Esophagus squamous epithelium (tissue), 4 donors: ENCODE measurements at regions not wholly inside any gene's neighbourhood (a gene's known extent, or its start where the extent isn't known, plus 50 kb on each side); places are given as distances from the start of the nearest gene placed in this dataset.

ENCODE experiments used
- POLR2A ChIP-seq, 4 donors: fragments of 450-650 bp; IDR thresholded peaks; one replicate each; pipeline ENCODE4 v1.6.1; 2017; ENCODE audit warnings: antibody characterized with exemption in 4 of 4, mild to moderate bottlenecking in 4 of 4, moderate library complexity in 3 of 4
- TF ChIP-seq, protein P1 (sequence below), 6 experiments: fragments of 450-650 bp in 4 of 6; fragments of 200-600 bp in 2 of 6; sonication (generic) in 2 of 6; IDR thresholded peaks; one replicate each; pipeline ENCODE4 v1.5.1; 2016 to 2019; ENCODE audit warnings: antibody characterized with exemption in 6 of 6, mild to moderate bottlenecking in 4 of 6, moderate library complexity in 4 of 6

DNA sequence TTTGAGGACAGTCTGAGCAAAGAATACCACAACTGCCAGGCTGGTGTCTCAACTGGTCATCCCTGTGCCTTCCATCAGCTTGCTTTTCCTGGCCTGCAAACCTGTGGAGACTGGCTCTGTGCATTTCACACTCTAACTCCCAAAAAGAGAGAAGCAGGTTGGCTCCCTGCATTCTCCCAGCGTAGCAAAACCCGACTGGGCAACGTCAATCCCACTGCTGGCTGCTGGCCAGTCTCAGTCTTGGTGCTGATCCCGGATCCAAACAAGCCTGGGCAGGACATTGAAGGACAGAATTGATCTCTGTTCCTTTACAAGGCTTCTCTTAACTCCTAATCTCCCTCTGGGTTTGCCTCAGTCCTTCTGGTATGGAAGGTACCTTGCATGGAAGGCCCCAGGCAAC is 65.4 kb downstream of the FZD10 start:
- TF ChIP-seq, protein P1, sequence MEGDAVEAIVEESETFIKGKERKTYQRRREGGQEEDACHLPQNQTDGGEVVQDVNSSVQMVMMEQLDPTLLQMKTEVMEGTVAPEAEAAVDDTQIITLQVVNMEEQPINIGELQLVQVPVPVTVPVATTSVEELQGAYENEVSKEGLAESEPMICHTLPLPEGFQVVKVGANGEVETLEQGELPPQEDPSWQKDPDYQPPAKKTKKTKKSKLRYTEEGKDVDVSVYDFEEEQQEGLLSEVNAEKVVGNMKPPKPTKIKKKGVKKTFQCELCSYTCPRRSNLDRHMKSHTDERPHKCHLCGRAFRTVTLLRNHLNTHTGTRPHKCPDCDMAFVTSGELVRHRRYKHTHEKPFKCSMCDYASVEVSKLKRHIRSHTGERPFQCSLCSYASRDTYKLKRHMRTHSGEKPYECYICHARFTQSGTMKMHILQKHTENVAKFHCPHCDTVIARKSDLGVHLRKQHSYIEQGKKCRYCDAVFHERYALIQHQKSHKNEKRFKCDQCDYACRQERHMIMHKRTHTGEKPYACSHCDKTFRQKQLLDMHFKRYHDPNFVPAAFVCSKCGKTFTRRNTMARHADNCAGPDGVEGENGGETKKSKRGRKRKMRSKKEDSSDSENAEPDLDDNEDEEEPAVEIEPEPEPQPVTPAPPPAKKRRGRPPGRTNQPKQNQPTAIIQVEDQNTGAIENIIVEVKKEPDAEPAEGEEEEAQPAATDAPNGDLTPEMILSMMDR (IDR thresholded peaks at IDR 0.05): no peak
- no peak for TF ChIP-seq POLR2A (IDR thresholded peaks at IDR 0.05)
